ENCODE measurements at regions not wholly inside any gene's neighbourhood (a gene's known extent, or its start where the extent isn't known, plus 50 kb on each side); places are given as distances from the start of the nearest gene placed in this dataset.

DNA sequence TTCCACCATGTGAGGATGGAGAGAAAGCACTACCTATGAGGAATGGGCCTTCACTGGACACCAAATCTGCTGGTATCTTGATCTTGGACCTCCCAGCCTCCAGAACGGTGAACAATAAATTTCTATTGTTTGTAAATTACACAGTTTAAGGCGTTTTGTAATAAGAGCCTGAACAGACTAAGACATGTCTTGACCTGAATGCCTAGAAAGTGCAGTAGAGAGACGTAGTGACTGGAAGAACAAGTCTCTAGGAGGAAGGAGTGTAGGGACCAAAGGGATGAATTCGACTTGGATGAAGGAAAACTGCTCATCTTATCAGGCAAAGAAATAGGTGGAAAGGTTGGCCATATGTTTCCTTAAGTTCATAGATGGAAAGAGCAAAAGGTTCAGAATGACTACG, 309.8 kb upstream of the RGMB start:
- TF ChIP-seq, protein P1, sequence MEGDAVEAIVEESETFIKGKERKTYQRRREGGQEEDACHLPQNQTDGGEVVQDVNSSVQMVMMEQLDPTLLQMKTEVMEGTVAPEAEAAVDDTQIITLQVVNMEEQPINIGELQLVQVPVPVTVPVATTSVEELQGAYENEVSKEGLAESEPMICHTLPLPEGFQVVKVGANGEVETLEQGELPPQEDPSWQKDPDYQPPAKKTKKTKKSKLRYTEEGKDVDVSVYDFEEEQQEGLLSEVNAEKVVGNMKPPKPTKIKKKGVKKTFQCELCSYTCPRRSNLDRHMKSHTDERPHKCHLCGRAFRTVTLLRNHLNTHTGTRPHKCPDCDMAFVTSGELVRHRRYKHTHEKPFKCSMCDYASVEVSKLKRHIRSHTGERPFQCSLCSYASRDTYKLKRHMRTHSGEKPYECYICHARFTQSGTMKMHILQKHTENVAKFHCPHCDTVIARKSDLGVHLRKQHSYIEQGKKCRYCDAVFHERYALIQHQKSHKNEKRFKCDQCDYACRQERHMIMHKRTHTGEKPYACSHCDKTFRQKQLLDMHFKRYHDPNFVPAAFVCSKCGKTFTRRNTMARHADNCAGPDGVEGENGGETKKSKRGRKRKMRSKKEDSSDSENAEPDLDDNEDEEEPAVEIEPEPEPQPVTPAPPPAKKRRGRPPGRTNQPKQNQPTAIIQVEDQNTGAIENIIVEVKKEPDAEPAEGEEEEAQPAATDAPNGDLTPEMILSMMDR (IDR thresholded peaks at IDR 0.05), result no peak
- TF ChIP-seq POLR2A (IDR thresholded peaks at IDR 0.05), result no peak

Measured in uterus (tissue), 2 donors.